ENCODE measurements at regions not wholly inside any gene's neighbourhood (a gene's known extent, or its start where the extent isn't known, plus 50 kb on each side); places are given as distances from the start of the nearest gene placed in this dataset.

DNA sequence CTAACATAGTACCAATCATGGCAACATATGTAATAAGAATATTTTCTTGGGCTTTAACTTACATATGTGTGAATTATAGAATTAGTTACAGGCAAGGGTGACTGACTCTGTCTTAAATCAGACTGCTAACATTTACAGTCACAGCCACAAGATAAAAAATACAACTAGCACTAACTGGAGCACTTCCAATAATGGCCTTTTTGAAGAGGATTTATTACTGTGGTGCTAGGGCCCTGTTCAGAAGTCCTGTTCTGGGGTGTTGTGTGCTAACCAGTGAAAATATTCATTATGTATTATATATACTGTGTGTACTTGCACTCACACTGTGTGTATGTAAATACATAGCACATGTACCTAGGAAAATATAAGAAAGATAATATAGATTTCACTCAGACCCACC lies 1611.2 kb downstream of the PCDH18 start:
- POLR2A ChIA-PET (ENCODE audit: unreplicated experiment): no interaction called here
- no peak overlapping the region for H2AK5ac ChIP-seq (ENCODE audit: low read depth, low read length)
- no peak overlapping the region for H4K91ac ChIP-seq (ENCODE audit: insufficient read depth, low read depth, low read length)
- H3K4me1 ChIP-seq (ENCODE audit: control insufficient read depth, insufficient read depth, low read length): no peaks in the 10 kb centered on the region
- intact Hi-C loops (cut with micrococcal nuclease): no loop called here
- no peak overlapping the region for H2BK120ac ChIP-seq (ENCODE audit: low read depth, low read length)
- no peak overlapping the region for H3K56ac ChIP-seq (ENCODE audit: extremely low read depth, insufficient read depth, low read length)
- no peaks in the 10 kb centered on the region for H3K79me1 ChIP-seq (ENCODE audit: low read depth in 1 of 2, low read length in 2 of 2)
- no peaks in the 10 kb centered on the region for H3K36me3 ChIP-seq (ENCODE audit: control insufficient read depth, insufficient read depth, low read length)
- no peak overlapping the region for H4K5ac ChIP-seq (ENCODE audit: low read depth, low read length)
- H3K9me1 ChIP-seq (ENCODE audit: insufficient read depth, low read length): no peaks in the 10 kb centered on the region
- H3K14ac ChIP-seq (replicated peaks; ENCODE audit: low read depth, low read length): no peak overlapping the region
- H2BK20ac ChIP-seq (ENCODE audit: low read depth, low read length): no peak overlapping the region
- H3K23ac ChIP-seq (ENCODE audit: low read depth, low read length): no peak overlapping the region
- in situ Hi-C loops (cut with MboI; ENCODE audit: low sequenced_read_pairs): no loop called here
- DNase-seq (no peak), ATAC-seq (ENCODE audit: low read depth) (no peak)
- no peaks in the 10 kb centered on the region for H3K27me3 ChIP-seq (ENCODE audit: control insufficient read depth, insufficient read depth, low read length)
- H3K9me3 ChIP-seq (ENCODE audit: control insufficient read depth, insufficient read depth, low read length): no peaks in the 10 kb centered on the region; the same call in 1 of the 2 replicates
- no peak overlapping the region for H3K27ac ChIP-seq (ENCODE audit: insufficient read depth, low read length)
- dilution Hi-C loops (cut with HindIII; ENCODE audit: low sequenced_read_pairs, unreplicated experiment): no loop called here
- CTCF ChIA-PET: no interaction called here
- no TSS peak for BruUV-seq (replicated peaks)
- no peaks in the 10 kb centered on the region for H4K20me1 ChIP-seq (ENCODE audit: insufficient read depth, low read length)
- no peak overlapping the region for H3K4ac ChIP-seq (ENCODE audit: low read depth, low read length)
- H3K18ac ChIP-seq (ENCODE audit: low read depth, low read length): no peak overlapping the region
- H4K8ac ChIP-seq (ENCODE audit: low read depth in 2 of 2, low read length in 2 of 2): no peak overlapping the region
- H2BK15ac ChIP-seq (ENCODE audit: low read depth, low read length): no peak overlapping the region
- H2AK9ac ChIP-seq (replicated peaks; ENCODE audit: low read depth, low read length, poor library complexity): no peak overlapping the region
- no peak overlapping the region for H3K4me3 ChIP-seq (ENCODE audit: insufficient read depth, low read depth, low read length)
- H3K9ac ChIP-seq (ENCODE audit: low read depth, low read length): no peak overlapping the region
- TF ChIP-seq CHD1 (IDR thresholded peaks at IDR 0.05; ENCODE audit: low read depth, low read length) (no peak), RCOR1 (IDR thresholded peaks at IDR 0.05; ENCODE audit: insufficient replicate concordance, low read length) (no peak), SMC3 (IDR thresholded peaks at IDR 0.05; ENCODE audit: low read depth, low read length) (no peak), BHLHE40 (IDR thresholded peaks at IDR 0.05; ENCODE audit: low read depth, low read length) (no peak), MAZ (IDR thresholded peaks at IDR 0.05; ENCODE audit: borderline replicate concordance, low read depth, low read length) (no peak), RAD21 (IDR thresholded peaks at IDR 0.05; ENCODE audit: low read length) (no peak), CTCF (conservative IDR thresholded peaks at IDR 0.05; ENCODE audit: low read depth, low read length) (no peak), POLR2A (IDR thresholded peaks at IDR 0.05; ENCODE audit: low read depth, low read length) (no peak), FOS (IDR thresholded peaks at IDR 0.05; ENCODE audit: low read depth, low read length) (no peak), MAFK (IDR thresholded peaks at IDR 0.05; ENCODE audit: low read depth, low read length) (no peak), NFE2L2 (IDR thresholded peaks at IDR 0.05; ENCODE audit: low read depth, low read length) (no peak), MXI1 (IDR thresholded peaks at IDR 0.05; ENCODE audit: borderline replicate concordance, low read depth, low read length) (no peak), CEBPB (IDR thresholded peaks at IDR 0.05; ENCODE audit: low read depth, low read length) (no peak), USF2 (IDR thresholded peaks at IDR 0.05; ENCODE audit: low read depth, low read length) (no peak), RFX5 (IDR thresholded peaks at IDR 0.05; ENCODE audit: low read depth, low read length) (no peak)
- TF ChIP-seq, protein P1, sequence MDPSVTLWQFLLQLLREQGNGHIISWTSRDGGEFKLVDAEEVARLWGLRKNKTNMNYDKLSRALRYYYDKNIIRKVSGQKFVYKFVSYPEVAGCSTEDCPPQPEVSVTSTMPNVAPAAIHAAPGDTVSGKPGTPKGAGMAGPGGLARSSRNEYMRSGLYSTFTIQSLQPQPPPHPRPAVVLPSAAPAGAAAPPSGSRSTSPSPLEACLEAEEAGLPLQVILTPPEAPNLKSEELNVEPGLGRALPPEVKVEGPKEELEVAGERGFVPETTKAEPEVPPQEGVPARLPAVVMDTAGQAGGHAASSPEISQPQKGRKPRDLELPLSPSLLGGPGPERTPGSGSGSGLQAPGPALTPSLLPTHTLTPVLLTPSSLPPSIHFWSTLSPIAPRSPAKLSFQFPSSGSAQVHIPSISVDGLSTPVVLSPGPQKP (IDR thresholded peaks at IDR 0.05; ENCODE audit: borderline replicate concordance, low read depth, low read length): no peak
- H2AFZ ChIP-seq (replicated peaks; ENCODE audit: low read length, poor library complexity): no peak overlapping the region
- H2BK5ac ChIP-seq (ENCODE audit: low read depth, low read length, poor library complexity, severe bottlenecking): no peak overlapping the region
- H3K4me2 ChIP-seq (ENCODE audit: low read depth, low read length): no peak overlapping the region

Measured in IMR-90 (cell line).